Activated CD8-positive, alpha-beta memory T cell treated with anti-CD3 and anti-CD28 coated beads, Interleukin-2, amount 50 U/mL, for 4 hours (primary cell): ENCODE measurements at regions not wholly inside any gene's neighbourhood (a gene's known extent, or its start where the extent isn't known, plus 50 kb on each side); places are given as distances from the start of the nearest gene placed in this dataset.
"Not testable (repeated sequence)": the region's sequence is repeated elsewhere in the genome, so short reads cannot be mapped to it uniquely, and the experiment has no call there.

ENCODE experiments used
- DNase-seq: peaks from one replicate; pipeline ENCODE4 v3.0.0-alpha.2; 2020

- no peak for DNase-seq
Observed at GRCh38 chr13:99765869-99766268, 205.7 kb downstream of the ZIC5 start.

GRCh38 chr13:99760456-99760855 lies 211.1 kb downstream of the ZIC5 start:
- no peak for DNase-seq

DNA sequence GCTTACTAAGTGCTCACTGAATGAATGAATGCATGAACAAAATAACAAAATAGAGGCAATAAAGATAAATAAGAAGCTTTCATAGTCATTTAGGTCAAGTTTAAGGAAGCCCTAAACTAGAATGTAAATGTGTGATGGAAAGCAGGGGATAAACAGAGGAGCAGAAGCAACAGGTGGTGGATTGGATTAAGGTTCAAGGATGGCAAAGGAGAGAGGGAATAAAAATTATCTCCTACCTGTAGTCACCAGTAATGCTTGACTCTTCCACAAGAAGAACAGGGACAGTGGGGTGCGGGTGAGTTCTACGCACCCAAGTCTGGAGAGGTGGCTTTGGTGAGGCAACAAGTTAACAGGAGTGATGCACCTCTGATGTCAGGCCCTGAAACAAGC lies 212.4 kb downstream of the ZIC5 start:
- DNase-seq = no peak

DNA sequence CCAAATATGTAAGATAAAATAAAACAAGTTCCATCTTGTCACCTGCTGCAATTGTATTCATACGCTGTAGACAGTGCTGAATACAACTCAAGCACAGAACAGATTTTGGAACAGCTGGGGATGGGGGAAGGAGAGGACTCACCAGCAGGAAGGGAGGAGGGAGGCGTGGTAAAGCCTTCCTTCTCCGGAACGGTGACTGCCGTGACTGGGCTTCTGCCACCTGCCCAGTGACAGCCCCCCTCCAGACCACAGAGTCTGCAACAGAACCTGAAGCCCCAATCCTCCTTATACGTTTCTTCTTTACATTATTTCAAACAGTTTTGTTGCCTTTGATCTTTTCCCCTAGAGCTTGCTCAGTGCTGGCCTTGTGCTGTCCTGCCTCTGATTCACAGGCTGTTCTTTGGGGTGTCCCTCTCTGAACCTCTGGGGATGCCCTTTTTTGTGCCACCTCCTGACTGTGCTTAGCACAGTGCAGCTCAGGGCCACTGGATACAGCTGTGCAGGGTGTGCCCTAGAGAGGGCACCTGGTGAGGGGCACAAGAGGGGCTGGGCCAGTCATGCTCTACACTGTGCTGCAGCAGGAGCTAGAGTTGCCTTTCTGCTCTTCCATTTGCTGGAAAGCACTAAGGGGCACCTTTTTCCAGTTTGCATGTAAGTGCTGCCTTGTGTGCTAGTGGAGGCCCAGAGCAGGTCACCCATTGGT lies 213.0 kb downstream of the ZIC5 start:
- DNase-seq = no peak

DNA sequence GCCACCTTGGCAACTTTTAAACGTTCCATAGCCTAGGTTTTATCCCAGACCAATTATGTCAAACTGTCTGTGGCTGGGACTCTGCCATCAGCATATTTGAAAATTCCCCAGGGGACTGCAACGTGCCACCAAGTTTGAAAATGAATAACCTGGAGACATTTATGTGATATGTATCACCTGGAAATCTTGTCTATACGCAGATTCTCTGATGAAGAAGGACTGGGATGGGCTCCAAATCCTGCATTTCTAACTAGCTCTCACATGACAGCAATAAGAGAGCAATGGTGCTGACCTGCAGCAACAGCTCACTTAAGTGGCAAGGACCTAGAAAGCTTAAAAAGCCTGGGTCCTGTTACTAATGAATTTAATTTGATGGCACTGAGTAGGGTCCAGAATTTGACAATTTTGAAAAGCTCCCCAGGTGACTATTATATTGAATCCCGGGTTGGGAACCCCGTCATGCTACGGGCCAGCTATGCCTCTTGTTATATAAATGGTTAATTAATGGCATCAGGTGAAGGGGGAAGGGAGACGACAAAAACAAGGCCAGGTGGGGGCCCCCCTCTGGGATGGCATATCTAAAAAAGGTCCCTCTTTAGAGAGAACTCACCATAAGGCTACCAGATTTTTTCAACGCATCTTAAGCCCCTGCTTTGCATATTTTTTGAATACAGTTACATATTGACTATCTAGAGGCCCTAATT lies 213.7 kb downstream of the ZIC5 start:
- DNase-seq = no peak

DNA sequence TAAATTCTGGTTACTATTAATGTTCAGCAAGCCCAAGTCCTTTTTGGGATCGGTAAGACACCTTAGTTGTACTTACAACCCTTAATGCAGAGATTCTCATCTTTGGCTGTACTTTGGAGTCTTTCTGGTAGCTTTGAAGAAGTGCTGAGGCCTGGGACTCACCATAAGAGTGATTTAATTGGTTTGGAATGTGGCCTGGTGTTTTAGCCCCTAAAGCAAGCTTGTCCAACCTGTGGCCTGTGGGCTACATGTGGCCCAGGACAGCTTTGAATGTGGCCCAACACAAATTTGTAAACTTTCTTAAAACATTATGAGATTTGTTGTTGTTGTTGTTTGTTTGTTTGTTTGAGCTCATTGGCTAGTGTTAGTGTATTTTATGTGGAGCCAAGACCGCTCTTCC lies 215.3 kb downstream of the ZIC5 start:
- DNase-seq = no peak

DNA sequence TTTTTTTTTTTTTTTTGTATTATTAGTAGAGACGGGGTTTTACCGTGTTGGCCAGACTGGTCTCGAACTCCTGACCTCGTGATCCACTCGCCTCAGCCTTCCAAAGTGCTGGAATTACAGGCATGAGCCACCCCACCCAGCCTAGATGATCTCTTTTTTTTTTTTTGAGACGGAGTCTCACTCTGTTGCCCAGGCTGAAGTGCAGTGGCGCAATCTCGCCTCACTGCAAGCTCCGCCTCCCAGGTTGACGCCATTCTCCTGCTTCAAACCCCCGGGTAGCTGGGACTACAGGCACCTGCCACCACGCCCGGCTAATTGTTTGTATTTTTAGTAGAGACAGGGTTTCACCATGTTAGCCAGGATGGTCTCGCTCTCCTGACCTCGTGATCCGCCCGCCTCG lies 216.8 kb downstream of the ZIC5 start:
- DNase-seq = not testable (repeated sequence)

GRCh38 chr13:99752373-99752772 lies 219.2 kb downstream of the ZIC5 start:
- no peak for DNase-seq

DNA sequence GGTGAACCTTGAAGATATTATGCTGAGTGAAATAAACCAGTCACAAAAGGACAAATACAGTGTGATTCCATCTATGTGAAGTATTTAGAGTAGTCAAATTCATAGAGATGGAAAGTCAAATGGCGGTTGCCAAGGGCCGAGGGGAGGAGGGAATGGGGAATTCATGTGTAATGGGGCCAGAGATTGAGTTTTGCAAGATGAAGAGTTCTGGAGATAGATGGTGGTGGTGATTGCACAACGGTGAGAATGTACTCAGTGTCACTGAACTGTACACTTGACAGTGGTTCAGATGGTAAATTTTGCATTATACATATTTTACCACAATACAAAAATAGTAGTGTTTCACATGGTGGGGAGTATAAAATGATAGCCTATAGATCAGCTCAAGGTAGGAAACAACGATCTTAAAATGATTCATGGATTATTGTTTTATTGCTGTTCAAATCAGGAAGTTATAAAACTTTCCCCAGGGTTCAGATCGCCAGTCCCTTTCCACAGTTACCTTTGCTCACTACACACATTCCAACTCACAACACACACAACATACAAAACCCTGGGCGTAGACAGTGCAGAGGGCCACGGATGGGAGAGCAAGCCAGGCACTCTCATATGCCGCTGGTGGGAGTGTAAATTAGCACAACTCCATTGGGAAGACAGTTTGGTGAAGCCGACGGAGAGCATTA lies 219.9 kb downstream of the ZIC5 start:
- DNase-seq = no peak

DNA sequence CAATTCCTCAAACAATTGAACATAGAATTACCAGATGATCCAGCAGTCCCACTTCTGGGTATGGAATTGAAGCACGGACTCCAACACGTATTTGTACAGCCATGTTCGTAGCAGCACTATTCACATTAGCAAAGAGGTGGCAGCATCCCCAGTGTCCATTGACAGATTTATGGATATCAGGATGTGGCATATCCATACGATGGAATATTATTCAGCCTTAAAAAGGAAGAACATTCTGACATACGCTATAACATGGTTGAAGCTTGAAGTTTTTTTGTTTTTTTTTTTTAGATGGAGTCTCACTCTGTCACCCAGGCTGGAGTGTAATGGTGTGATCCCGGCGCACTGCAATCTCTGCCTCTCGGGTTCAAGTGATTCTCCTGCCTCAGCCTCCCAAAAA lies 220.6 kb downstream of the ZIC5 start:
- no peak for DNase-seq

- no peak for DNase-seq
Observed at GRCh38 chr13:99749271-99750019, 222.1 kb downstream of the ZIC5 start.

DNA sequence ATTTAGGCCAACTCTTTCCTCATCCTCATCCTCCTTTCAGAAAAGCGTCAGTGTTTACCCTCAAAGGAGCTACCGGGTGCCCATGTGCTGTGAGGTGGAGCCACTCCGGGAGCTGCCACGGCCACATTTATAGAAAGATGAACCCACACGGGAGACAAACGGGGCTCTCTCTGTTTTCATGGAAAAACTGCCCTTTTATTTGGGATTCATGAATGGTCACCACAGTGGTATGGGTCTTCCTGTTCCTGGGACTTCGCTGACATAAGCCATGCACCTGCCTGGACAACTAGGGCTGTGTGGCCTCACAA lies 224.2 kb downstream of the ZIC5 start:
- no peak for DNase-seq

DNA sequence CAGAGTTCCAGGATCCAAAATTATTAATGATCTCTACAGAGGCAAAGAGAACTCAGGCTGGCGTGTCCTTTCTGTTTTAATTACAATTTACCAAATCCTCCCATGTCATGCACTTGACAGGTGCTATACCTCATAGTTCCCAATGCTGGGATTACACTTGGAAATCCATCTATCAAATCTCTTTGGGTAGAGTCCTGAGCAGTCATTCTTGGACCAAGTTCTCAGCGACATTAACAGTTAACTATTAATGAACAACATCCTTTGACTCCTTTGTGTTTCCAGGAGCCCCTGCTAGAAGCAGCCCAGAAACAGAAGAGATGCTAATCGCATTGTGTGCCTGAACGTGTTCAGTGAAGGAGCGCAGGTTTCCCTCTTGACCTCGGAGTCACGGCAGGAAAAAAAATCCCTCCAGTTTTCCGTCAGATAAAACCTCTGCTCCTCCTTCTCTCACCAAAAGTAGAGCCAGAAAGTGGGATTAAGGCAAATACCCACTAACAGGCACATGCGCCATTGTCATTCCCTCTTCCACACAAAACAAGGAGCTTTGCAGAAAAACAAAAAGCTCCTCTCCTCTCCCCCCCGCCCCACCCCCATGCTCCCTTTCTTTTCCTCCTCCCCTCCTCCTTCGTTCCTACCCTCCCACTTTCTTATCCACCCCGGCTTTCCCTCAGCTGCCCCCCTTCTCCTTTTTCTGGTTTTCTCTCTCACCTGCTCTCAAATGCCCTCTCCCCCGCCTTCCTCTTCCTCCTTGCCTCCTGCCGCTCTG lies 224.7 kb downstream of the ZIC5 start:
- DNase-seq = no peak

- no peak for DNase-seq
Observed at GRCh38 chr13:99743094-99743493, 228.5 kb downstream of the ZIC5 start.

- DNase-seq = no peak
Observed at GRCh38 chr13:99741960-99742359, 229.6 kb downstream of the ZIC5 start.

DNA sequence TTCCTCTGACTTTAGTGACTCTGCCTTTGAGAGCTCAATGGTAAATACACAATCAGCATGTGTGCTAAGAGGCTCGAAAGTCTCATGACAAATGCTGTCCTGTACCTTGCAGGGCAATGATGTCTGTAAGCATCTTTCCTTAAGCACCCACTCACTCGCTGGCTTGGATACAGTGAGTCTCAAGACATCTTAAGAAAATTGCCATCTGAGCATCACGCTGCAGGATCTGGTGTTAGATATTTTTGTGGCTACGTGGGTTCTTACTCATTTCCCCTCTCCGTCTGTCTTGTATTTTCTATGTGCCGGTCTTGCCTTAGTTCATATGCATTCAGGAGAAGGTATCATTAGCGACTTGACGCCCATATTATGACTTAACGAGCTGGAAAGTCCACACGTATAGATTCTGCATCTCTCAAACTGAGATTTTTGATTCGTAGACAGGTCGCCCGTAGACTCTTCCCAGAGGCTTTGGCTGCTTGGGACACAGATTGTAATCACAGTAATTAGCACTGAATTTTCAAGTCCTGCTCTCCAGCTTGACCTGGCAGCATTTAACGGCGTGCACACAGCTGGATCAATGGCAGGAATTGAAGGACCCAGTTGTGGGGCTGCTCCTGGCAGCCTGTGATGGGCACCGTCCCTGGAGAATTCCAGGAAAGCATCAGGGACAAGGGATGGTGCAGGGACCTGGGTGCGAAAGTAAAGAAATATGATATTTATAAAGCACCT lies 231.2 kb downstream of the ZIC5 start:
- no peak for DNase-seq

DNA sequence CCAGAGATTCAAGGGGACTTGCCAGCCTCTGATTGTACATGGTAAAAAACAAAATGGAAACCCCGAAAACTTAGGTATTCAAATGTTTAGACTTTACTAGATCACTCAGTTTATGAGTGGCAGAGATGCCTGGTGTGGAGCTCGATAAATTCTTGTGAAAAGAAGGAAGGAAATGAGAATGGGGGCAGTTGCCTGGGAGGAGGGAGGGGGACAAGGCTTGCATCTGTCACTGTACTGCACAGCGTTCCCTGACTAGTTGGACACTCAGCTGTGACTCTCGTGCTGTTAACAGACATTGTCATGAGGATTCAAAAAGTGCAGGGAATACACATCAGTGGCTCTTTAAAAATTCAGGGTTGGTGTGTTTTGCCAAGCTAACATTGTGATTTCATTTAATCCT lies 232.9 kb downstream of the ZIC5 start:
- no peak for DNase-seq

DNA sequence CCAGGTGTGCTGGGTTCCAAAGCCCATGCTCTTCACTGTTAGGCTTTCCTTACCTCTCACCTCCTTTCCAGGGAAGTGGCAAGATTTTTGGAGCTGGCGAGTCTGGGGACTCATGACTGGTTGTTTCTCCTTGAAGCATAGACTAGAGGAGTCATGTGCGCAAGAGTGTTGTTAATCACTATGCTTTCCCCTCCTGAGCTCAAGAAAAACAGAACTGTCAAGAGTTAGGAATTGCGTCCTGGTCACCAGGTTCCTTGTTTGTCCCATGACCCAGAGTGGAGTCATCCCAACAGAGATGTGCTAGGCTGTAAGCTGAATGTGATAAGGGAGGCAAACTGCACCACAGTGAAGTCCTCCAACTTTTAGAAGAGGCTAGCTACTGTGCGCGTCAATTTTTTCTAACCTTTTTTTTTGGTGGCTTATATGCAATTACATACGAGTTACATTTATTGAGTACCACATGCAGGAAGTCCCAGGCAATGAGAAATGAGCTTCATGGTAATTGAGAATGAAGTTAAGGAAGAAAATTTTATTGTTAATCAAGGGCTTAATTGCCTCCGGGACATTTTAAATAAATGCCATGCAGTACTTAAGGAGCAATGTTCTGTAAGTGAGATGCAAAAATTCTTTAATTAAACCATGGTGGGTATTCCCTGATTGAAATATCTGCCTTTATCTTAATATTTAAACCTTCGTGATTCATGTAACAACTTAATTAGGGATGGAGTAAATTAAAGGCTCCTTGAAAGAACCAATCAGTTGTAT lies 233.9 kb downstream of the ZIC5 start:
- no peak for DNase-seq

DNA sequence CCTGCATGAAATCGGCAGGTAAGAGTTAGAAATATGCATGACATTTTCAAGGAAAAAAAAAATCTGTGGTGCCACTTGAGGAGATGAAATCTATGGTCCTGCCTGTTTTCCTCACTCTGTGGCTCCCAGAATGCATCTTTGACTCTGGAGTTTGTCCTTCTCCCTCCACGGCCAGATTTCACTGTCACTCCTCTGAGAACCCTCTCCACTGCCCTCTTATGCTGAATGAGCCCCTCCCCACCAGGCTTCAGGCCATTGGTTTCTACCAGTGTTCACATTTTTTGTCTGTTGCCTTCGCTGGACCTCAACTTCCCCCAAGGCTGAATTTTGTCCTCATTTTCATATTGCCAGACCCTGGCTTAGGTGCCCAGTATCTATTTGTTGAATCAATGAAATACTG lies 235.0 kb downstream of the ZIC5 start:
- DNase-seq = no peak

- no peak for DNase-seq
Observed at GRCh38 chr13:99734013-99734693, 232.9 kb downstream of the TM9SF2 start.

- DNase-seq = no peak
Observed at GRCh38 chr13:99733346-99733745, 232.1 kb downstream of the TM9SF2 start.
